Pancreas (tissue), 10 donors: ENCODE measurements at regions not wholly inside any gene's neighbourhood (a gene's known extent, or its start where the extent isn't known, plus 50 kb on each side); places are given as distances from the start of the nearest gene placed in this dataset.
"Not testable (repeated sequence)": the region's sequence is repeated elsewhere in the genome, so short reads cannot be mapped to it uniquely, and the experiment has no call there.

ENCODE experiments used
- ATAC-seq, 4 donors: fragments of 200-7000 bp; cut with Tn5 transposase; one replicate each; pipeline versions ENCODE4 v1.8.0 to v1.9.1; 2020; ENCODE audit warnings: mild to moderate bottlenecking in 4 of 4, moderate library complexity in 4 of 4
- DNase-seq, 6 donors: peaks; one replicate each; pipeline ENCODE4 v3.0.0-alpha.2; 2020
- FAIRE-seq: peaks from 2 replicates; lab custom pipeline; 2012; peaks lifted over from hg19 to GRCh38; lab: Jason Lieb, UNC
- H3K27ac ChIP-seq, 4 donors: fragments of 200-600 bp; sonication (generic); 1 replicate in 3 of 4; 2 replicates in 1 of 4; pipeline versions ENCODE4 v1.5.0 to v1.8.0; 2020
- H3K27me3 ChIP-seq, 4 donors: fragments of 200-600 bp; one replicate each; pipeline ENCODE4 v1.8.0; 2021
- H3K36me3 ChIP-seq, 3 donors: fragments of 200-600 bp; sonication (generic) in 1 of 3; one replicate each; pipeline versions ENCODE4 v1.5.0 to v1.8.0; 2020 to 2021
- H3K4me1 ChIP-seq, 3 donors: fragments of 200-600 bp; one replicate each; pipeline ENCODE4 v1.8.0; 2021
- H3K4me3 ChIP-seq, 4 donors: fragments of 200-600 bp; sonication (generic) in 2 of 4; one replicate each; pipeline versions ENCODE4 v1.5.0 to v1.8.0; 2020 to 2021
- H3K9me3 ChIP-seq, 4 donors: fragments of 200-600 bp; one replicate each; pipeline ENCODE4 v1.8.0; 2021
- CTCF ChIP-seq, 4 donors: fragments of 200-600 bp; sonication (generic) in 3 of 4; IDR thresholded peaks; one replicate each; pipeline versions ENCODE4 v1.5.0 to v1.8.0; 2021; ENCODE audit warnings: antibody characterized with exemption in 4 of 4
- WGBS, 2 donors: extraction: QIAGEN DNeasy Blood & Tissue Kit; methylation state at CpG; one replicate each; pipeline ENCODE4 v1.1.7; 2013; 5-methylcytosine and 5-hydroxymethylcytosine counted together
- intact Hi-C, 3 donors: fragments of 100-400 bp; cut with DNase I; formaldehyde crosslinking; loops; one replicate each; pipeline versions ENCODE4 v1.11.1 to v1.14.2; 2022
- donor health status: healthy with polysubstance abuse.
- donor health status: DM: no; HTN: no; CAD: no; lungs with moderate emphysema.
- donor health status: DM: no; HTN: no; CAD: no.
- donor health status: control.
- donor health status: control.
- donor health status: Bipolar disorder and iron deficiency.
- donor health status: DM: yes; HTN: yes; CAD: no.
- donor health status: DM: no; HTN: no; CAD: no.
- donor health status: DM: no; HTN: no; CAD: no.
- donor health status: DM: yes; HTN: yes; CAD: no.

GRCh38 chr13:58950911-58951310 lies 1212.8 kb downstream of the DIAPH3 start:
- Histone ChIP-seq H3K4me1 (no peaks in the 10 kb centered on the region), H3K27ac (no peak overlapping the region), H3K36me3 (no peaks in the 10 kb centered on the region), H3K27me3 (no peaks in the 10 kb centered on the region), H3K9me3 (no peaks in the 10 kb centered on the region), H3K4me3 (no peak overlapping the region)
- DNase-seq (no peak), FAIRE-seq (no peak), ATAC-seq (no peak)
- intact Hi-C loops, result no loop called here
- no peak for TF ChIP-seq CTCF (IDR thresholded peaks at IDR 0.05)

GRCh38 chr13:58953638-58954037 lies 1210.1 kb downstream of the DIAPH3 start:
- no peak overlapping the region for H3K4me3 ChIP-seq
- no peak overlapping the region for H3K27ac ChIP-seq
- no peak for FAIRE-seq
- no peaks in the 10 kb centered on the region for H3K4me1 ChIP-seq
- no peak for TF ChIP-seq CTCF (IDR thresholded peaks at IDR 0.05)
- H3K9me3 ChIP-seq, result no peaks in the 10 kb centered on the region
- 32 to 53% methylated on average over 1 of the region's 1 CpG for WGBS, 2 donors
- no peaks in the 10 kb centered on the region for H3K36me3 ChIP-seq
- intact Hi-C loops, result no loop called here
- no peaks in the 10 kb centered on the region for H3K27me3 ChIP-seq
- DNase-seq, result no peak
- ATAC-seq, result no peak

- Histone ChIP-seq H3K27me3 (no peaks in the 10 kb centered on the region), H3K9me3 (no peaks in the 10 kb centered on the region), H3K4me1 (no peaks in the 10 kb centered on the region), H3K27ac (no peak overlapping the region), H3K4me3 (no peak overlapping the region), H3K36me3 (no peaks in the 10 kb centered on the region)
- no peak for FAIRE-seq
- ATAC-seq, result peak in 1 of 4 donors; percentile 41
- DNase-seq, result no peak
- intact Hi-C loops, result no loop called here
- no peak for TF ChIP-seq CTCF (IDR thresholded peaks at IDR 0.05)
- WGBS, 2 donors, result 78 to 85% methylated on average over 7 of the region's 7 CpGs
Observed at GRCh38 chr13:58955546-58956385, 1208.0 kb downstream of the DIAPH3 start.

GRCh38 chr13:58958097-58958496 lies 1205.6 kb downstream of the DIAPH3 start:
- H3K9me3 ChIP-seq, ATAC-seq, H3K36me3 ChIP-seq, intact Hi-C loops, H3K4me3 ChIP-seq, H3K27ac ChIP-seq, H3K4me1 ChIP-seq, H3K27me3 ChIP-seq, FAIRE-seq: not testable (repeated sequence)
- DNase-seq, result peak in 1 of 6 donors; percentile 42
- WGBS, 2 donors, result 94 to 96% methylated on average over 22 of the region's 22 CpGs

- Histone ChIP-seq H3K27ac (no peak overlapping the region), H3K4me3 (no peak overlapping the region), H3K36me3 (no peaks in the 10 kb centered on the region), H3K4me1 (no peaks in the 10 kb centered on the region), H3K9me3 (no peaks in the 10 kb centered on the region), H3K27me3 (no peaks in the 10 kb centered on the region)
- no peak for TF ChIP-seq CTCF (IDR thresholded peaks at IDR 0.05)
- DNase-seq, result no peak
- intact Hi-C loops, result no loop called here
- ATAC-seq, result no peak
- FAIRE-seq, result no peak
- 58 to 67% methylated on average over 2 of the region's 2 CpGs for WGBS, 2 donors
Observed at GRCh38 chr13:58960888-58961287, 1202.8 kb downstream of the DIAPH3 start.
